ENCODE measurements at regions not wholly inside any gene's neighbourhood (a gene's known extent, or its start where the extent isn't known, plus 50 kb on each side); places are given as distances from the start of the nearest gene placed in this dataset.

DNA sequence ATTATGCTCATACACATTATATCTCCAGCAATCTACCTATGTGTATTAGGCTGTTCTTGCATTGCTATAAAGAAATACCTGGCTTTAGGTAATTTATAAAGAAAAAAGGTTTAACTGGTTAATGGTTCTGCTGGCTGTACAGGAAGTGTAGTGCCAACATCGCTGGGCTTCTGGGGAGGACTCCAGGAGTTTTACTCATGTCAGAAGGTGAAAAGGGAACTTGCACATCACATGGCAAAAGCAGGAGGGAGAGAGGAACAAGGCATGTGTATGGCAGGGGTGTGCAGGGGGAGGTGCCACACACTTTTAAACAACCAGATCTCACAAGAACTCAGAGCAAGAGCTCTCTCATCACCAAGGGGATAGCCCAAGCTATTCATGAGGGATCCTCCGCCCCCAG is 715.4 kb upstream of the ZEB2 start:
- TF ChIP-seq, protein P1, sequence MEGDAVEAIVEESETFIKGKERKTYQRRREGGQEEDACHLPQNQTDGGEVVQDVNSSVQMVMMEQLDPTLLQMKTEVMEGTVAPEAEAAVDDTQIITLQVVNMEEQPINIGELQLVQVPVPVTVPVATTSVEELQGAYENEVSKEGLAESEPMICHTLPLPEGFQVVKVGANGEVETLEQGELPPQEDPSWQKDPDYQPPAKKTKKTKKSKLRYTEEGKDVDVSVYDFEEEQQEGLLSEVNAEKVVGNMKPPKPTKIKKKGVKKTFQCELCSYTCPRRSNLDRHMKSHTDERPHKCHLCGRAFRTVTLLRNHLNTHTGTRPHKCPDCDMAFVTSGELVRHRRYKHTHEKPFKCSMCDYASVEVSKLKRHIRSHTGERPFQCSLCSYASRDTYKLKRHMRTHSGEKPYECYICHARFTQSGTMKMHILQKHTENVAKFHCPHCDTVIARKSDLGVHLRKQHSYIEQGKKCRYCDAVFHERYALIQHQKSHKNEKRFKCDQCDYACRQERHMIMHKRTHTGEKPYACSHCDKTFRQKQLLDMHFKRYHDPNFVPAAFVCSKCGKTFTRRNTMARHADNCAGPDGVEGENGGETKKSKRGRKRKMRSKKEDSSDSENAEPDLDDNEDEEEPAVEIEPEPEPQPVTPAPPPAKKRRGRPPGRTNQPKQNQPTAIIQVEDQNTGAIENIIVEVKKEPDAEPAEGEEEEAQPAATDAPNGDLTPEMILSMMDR (IDR thresholded peaks at IDR 0.05), result no peak
- no peak for TF ChIP-seq POLR2A (IDR thresholded peaks at IDR 0.05)
